ENCODE measurements at regions not wholly inside any gene's neighbourhood (a gene's known extent, or its start where the extent isn't known, plus 50 kb on each side); places are given as distances from the start of the nearest gene placed in this dataset.

DNA sequence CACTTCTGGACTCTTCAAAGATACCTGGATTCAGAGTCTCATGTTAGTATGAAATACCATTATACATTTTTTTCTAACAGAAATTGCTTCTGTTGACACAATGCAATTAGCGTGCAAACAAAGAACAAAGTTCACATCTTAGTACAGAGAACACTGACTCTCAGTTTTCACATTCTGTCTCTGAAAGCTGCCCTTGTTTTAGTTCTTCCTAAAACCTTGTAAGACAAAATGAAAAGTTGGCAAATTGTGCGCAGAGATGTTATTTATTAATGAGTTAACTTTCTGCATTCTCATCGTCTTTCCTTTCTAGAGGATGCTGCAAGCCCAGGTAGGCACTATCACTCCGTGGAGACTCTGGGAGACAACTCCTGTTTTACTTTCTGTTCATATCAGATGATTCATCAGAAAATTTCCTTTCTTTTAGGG, 377.3 kb upstream of the POU3F3 start:
- no peak for DNase-seq
- TF ChIP-seq, protein P1, sequence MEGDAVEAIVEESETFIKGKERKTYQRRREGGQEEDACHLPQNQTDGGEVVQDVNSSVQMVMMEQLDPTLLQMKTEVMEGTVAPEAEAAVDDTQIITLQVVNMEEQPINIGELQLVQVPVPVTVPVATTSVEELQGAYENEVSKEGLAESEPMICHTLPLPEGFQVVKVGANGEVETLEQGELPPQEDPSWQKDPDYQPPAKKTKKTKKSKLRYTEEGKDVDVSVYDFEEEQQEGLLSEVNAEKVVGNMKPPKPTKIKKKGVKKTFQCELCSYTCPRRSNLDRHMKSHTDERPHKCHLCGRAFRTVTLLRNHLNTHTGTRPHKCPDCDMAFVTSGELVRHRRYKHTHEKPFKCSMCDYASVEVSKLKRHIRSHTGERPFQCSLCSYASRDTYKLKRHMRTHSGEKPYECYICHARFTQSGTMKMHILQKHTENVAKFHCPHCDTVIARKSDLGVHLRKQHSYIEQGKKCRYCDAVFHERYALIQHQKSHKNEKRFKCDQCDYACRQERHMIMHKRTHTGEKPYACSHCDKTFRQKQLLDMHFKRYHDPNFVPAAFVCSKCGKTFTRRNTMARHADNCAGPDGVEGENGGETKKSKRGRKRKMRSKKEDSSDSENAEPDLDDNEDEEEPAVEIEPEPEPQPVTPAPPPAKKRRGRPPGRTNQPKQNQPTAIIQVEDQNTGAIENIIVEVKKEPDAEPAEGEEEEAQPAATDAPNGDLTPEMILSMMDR (IDR thresholded peaks at IDR 0.05; ENCODE audit: low read depth, low read length, missing control alignments), result no peak
- no peak overlapping the region for H3K4me3 ChIP-seq (ENCODE audit: low read depth, low read length)
- in situ Hi-C loops (cut with HindIII; ENCODE audit: low pct_ligation_motif_present, low sequenced_read_pairs), result no loop called here
- no peaks in the 10 kb centered on the region for H3K36me3 ChIP-seq (replicated peaks)
- no peak overlapping the region for H3K27ac ChIP-seq
- H3K27me3 ChIP-seq (replicated peaks), result no peaks in the 10 kb centered on the region

DNA sequence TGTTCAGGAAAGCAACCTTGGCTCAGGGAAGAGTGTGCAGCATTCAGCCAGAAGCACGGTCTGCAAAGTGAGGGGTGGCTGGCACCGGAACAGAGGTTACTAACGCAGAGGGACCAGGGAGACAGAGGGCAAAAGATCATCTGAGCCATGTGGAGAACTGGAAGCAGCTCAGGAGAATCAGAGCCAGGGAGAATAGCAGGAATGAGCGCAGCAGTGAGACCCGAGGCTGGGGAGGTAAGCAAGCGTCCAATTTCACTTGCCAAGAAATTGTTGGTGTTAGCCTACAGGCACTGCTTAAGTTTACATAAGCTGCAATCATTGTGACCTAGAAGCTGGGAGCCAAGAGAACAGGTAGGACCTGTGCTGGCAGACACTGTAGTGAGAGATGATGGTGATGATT, 372.6 kb upstream of the POU3F3 start:
- Histone ChIP-seq H3K27me3 (replicated peaks) (no peaks in the 10 kb centered on the region), H3K27ac (no peak overlapping the region), H3K36me3 (replicated peaks) (no peaks in the 10 kb centered on the region), H3K4me3 (ENCODE audit: low read depth, low read length) (no peak overlapping the region)
- no peak for DNase-seq
- in situ Hi-C loops (cut with HindIII; ENCODE audit: low pct_ligation_motif_present, low sequenced_read_pairs), result no loop called here
- TF ChIP-seq, protein P1 (IDR thresholded peaks at IDR 0.05; ENCODE audit: low read depth, low read length, missing control alignments), result no peak

DNA sequence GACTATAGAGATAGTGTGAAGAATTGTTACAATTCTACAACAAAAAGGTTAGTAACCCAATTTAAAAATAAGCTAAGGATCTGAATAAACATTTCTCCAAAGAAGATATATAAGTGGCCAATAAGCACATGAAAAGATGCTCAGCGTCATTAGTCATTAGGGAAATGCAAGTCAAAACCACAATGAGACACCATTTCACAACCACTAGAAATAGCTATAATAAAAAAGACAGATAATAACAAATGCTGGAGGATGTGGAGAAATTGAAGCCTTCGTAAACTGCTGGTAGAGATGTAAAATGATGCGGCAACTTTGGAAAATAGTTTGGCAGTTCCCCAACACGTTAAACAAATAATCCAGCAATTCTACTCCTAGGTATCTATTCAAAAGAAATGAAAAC, 366.5 kb upstream of the POU3F3 start:
- in situ Hi-C loops (cut with HindIII; ENCODE audit: low pct_ligation_motif_present, low sequenced_read_pairs), result no loop called here
- Histone ChIP-seq H3K27me3 (replicated peaks) (no peaks in the 10 kb centered on the region), H3K4me3 (ENCODE audit: low read depth, low read length) (no peak overlapping the region), H3K36me3 (replicated peaks) (no peaks in the 10 kb centered on the region), H3K27ac (no peak overlapping the region)
- TF ChIP-seq, protein P1 (IDR thresholded peaks at IDR 0.05; ENCODE audit: low read depth, low read length, missing control alignments), result no peak
- no peak for DNase-seq

DNA sequence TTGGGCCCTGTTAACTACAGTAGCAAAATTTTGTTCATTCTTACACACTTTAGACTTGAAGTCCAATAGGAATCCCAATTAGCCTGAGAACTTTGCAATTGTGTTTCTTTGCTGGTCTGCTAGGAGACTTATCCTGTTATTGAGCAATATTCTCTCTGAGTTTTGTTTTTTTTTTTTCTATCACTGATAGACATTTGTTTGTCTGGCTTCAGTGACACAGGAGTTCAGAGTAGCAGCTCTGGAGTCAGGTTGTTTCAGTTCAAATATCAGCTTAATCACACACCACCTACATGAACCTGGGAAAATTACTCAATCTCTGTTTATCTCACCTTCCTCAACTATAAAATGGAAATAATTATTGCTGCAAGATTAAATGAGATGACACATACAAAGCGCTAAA, 360.2 kb upstream of the POU3F3 start:
- Histone ChIP-seq H3K36me3 (replicated peaks) (no peaks in the 10 kb centered on the region), H3K4me3 (ENCODE audit: low read depth, low read length) (no peak overlapping the region), H3K27me3 (replicated peaks) (no peaks in the 10 kb centered on the region), H3K27ac (no peak overlapping the region)
- TF ChIP-seq, protein P1 (IDR thresholded peaks at IDR 0.05; ENCODE audit: low read depth, low read length, missing control alignments), result no peak
- no peak for DNase-seq
- in situ Hi-C loops (cut with HindIII; ENCODE audit: low pct_ligation_motif_present, low sequenced_read_pairs), result no loop called here

DNA sequence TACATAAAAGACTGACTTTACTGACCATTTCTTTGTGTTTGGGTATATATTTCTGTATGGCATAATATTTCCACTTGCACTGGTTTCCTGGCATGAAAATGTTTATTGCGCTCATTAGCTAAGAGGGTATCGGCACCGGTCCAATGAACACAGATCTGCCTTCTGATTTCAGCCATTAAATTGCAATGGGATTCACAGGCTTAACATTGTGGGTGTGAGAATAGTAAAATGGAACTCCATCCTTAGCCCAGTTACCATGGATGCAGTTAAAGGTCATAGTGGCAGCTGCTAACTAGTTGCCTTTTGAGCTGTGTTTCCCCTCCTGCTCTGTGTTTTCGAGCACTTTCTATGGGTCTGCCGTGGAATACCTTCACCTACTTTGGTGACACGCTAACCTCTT, 352.6 kb upstream of the POU3F3 start:
- in situ Hi-C loops (cut with HindIII; ENCODE audit: low pct_ligation_motif_present, low sequenced_read_pairs), result no loop called here
- TF ChIP-seq, protein P1 (IDR thresholded peaks at IDR 0.05; ENCODE audit: low read depth, low read length, missing control alignments), result no peak
- H3K36me3 ChIP-seq (replicated peaks), result no peaks in the 10 kb centered on the region
- no peak overlapping the region for H3K27ac ChIP-seq
- no peaks in the 10 kb centered on the region for H3K27me3 ChIP-seq (replicated peaks)
- DNase-seq, result no peak
- H3K4me3 ChIP-seq (ENCODE audit: low read depth, low read length), result no peak overlapping the region

DNA sequence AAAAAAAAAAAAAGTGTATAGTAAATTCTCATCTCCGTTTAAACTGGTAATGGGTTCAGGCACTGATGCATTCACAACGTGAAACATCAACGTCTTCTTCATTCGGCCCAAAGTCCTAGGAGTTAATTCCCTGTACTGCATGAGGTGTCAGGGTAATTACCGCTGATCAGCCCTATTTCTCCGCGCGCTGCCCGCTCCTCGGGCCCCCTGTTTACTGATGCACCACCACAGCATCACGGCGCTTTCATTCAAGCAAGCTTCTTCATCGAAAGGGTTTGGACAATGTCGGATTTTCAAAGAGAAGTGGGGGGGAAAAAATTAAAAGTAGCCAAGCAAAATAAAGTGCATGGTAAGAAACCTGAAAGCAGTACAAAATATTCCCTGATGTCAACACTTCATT, 352.0 kb upstream of the POU3F3 start:
- Histone ChIP-seq H3K27ac (no peak overlapping the region), H3K27me3 (replicated peaks) (no peaks in the 10 kb centered on the region), H3K4me3 (ENCODE audit: low read depth, low read length) (no peak overlapping the region), H3K36me3 (replicated peaks) (no peaks in the 10 kb centered on the region)
- in situ Hi-C loops (cut with HindIII; ENCODE audit: low pct_ligation_motif_present, low sequenced_read_pairs), result no loop called here
- DNase-seq, result no peak
- TF ChIP-seq, protein P1 (IDR thresholded peaks at IDR 0.05; ENCODE audit: low read depth, low read length, missing control alignments), result no peak
